ENCODE measurements at regions not wholly inside any gene's neighbourhood (a gene's known extent, or its start where the extent isn't known, plus 50 kb on each side); places are given as distances from the start of the nearest gene placed in this dataset.

GRCh38 chr2:183919926-183920325, 678.4 kb upstream of the ZNF804A start:
- Histone ChIP-seq H3K4me1 (ENCODE audit: control insufficient read depth, insufficient read depth, low read length) (no peaks in the 10 kb centered on the region), H3K27me3 (replicated peaks; ENCODE audit: control insufficient read depth, insufficient read depth, low read length) (no peaks in the 10 kb centered on the region), H3K9ac (ENCODE audit: low read length) (no peak overlapping the region), H3K4me3 (ENCODE audit: low read length) (no peak overlapping the region), H3K9me3 (ENCODE audit: control insufficient read depth, low read length) (no peaks in the 10 kb centered on the region), H3K36me3 (ENCODE audit: control insufficient read depth, insufficient read depth, low read length, severe bottlenecking) (no peaks in the 10 kb centered on the region)
- DNase-seq (ENCODE audit: low read depth): no peak

GRCh38 chr2:183925281-183925680, 673.0 kb upstream of the ZNF804A start:
- Histone ChIP-seq H3K9ac (ENCODE audit: low read length) (no peak overlapping the region), H3K9me3 (ENCODE audit: control insufficient read depth, low read length) (no peaks in the 10 kb centered on the region), H3K4me3 (ENCODE audit: low read length) (no peak overlapping the region), H3K27me3 (replicated peaks; ENCODE audit: control insufficient read depth, insufficient read depth, low read length) (no peaks in the 10 kb centered on the region), H3K4me1 (ENCODE audit: control insufficient read depth, insufficient read depth, low read length) (peaks cover 19% of the 10 kb centered on the region), H3K36me3 (ENCODE audit: control insufficient read depth, insufficient read depth, low read length, severe bottlenecking) (no peaks in the 10 kb centered on the region)
- no peak for DNase-seq (ENCODE audit: low read depth)

- Histone ChIP-seq H3K27me3 (replicated peaks; ENCODE audit: control insufficient read depth, insufficient read depth, low read length) (no peaks in the 10 kb centered on the region), H3K4me3 (ENCODE audit: low read length) (peak overlapping the region; percentile 32), H3K9me3 (ENCODE audit: control insufficient read depth, low read length) (no peaks in the 10 kb centered on the region), H3K9ac (ENCODE audit: low read length) (no peak overlapping the region), H3K36me3 (ENCODE audit: control insufficient read depth, insufficient read depth, low read length, severe bottlenecking) (no peaks in the 10 kb centered on the region), H3K4me1 (ENCODE audit: control insufficient read depth, insufficient read depth, low read length) (peaks cover 19% of the 10 kb centered on the region)
- DNase-seq (ENCODE audit: low read depth): no peak
Measured at GRCh38 chr2:183926433-183926832, 671.9 kb upstream of the ZNF804A start.

- H3K4me3 ChIP-seq (ENCODE audit: low read length): peak overlapping the region; percentile 17
- H3K4me1 ChIP-seq (ENCODE audit: control insufficient read depth, insufficient read depth, low read length): peaks cover 19% of the 10 kb centered on the region
- H3K36me3 ChIP-seq (ENCODE audit: control insufficient read depth, insufficient read depth, low read length, severe bottlenecking): no peaks in the 10 kb centered on the region
- peak; percentile 21 for DNase-seq (ENCODE audit: low read depth)
- H3K9ac ChIP-seq (ENCODE audit: low read length): no peak overlapping the region
- no peaks in the 10 kb centered on the region for H3K27me3 ChIP-seq (replicated peaks; ENCODE audit: control insufficient read depth, insufficient read depth, low read length)
- no peaks in the 10 kb centered on the region for H3K9me3 ChIP-seq (ENCODE audit: control insufficient read depth, low read length)
Measured at GRCh38 chr2:183927406-183928325, 670.7 kb upstream of the ZNF804A start.

GRCh38 chr2:183935005-183935404, 663.3 kb upstream of the ZNF804A start:
- Histone ChIP-seq H3K4me3 (ENCODE audit: low read length) (no peak overlapping the region), H3K27me3 (replicated peaks; ENCODE audit: control insufficient read depth, insufficient read depth, low read length) (no peaks in the 10 kb centered on the region), H3K4me1 (ENCODE audit: control insufficient read depth, insufficient read depth, low read length) (no peaks in the 10 kb centered on the region), H3K36me3 (ENCODE audit: control insufficient read depth, insufficient read depth, low read length, severe bottlenecking) (no peaks in the 10 kb centered on the region), H3K9ac (ENCODE audit: low read length) (no peak overlapping the region), H3K9me3 (ENCODE audit: control insufficient read depth, low read length) (peaks cover 13% of the 10 kb centered on the region)
- no peak for DNase-seq (ENCODE audit: low read depth)

GRCh38 chr2:183937220-183937619, 661.1 kb upstream of the ZNF804A start:
- DNase-seq (ENCODE audit: low read depth): no peak
- Histone ChIP-seq H3K4me3 (ENCODE audit: low read length) (no peak overlapping the region), H3K9me3 (ENCODE audit: control insufficient read depth, low read length) (peaks cover 13% of the 10 kb centered on the region), H3K36me3 (ENCODE audit: control insufficient read depth, insufficient read depth, low read length, severe bottlenecking) (no peaks in the 10 kb centered on the region), H3K4me1 (ENCODE audit: control insufficient read depth, insufficient read depth, low read length) (no peaks in the 10 kb centered on the region), H3K27me3 (replicated peaks; ENCODE audit: control insufficient read depth, insufficient read depth, low read length) (no peaks in the 10 kb centered on the region), H3K9ac (ENCODE audit: low read length) (no peak overlapping the region)

GRCh38 chr2:183946193-183946592, 652.1 kb upstream of the ZNF804A start:
- no peak for DNase-seq (ENCODE audit: low read depth)
- Histone ChIP-seq H3K4me3 (ENCODE audit: low read length) (no peak overlapping the region), H3K9me3 (ENCODE audit: control insufficient read depth, low read length) (no peaks in the 10 kb centered on the region), H3K4me1 (ENCODE audit: control insufficient read depth, insufficient read depth, low read length) (no peaks in the 10 kb centered on the region), H3K36me3 (ENCODE audit: control insufficient read depth, insufficient read depth, low read length, severe bottlenecking) (no peaks in the 10 kb centered on the region), H3K9ac (ENCODE audit: low read length) (no peak overlapping the region), H3K27me3 (replicated peaks; ENCODE audit: control insufficient read depth, insufficient read depth, low read length) (no peaks in the 10 kb centered on the region)

- no peaks in the 10 kb centered on the region for H3K27me3 ChIP-seq (replicated peaks; ENCODE audit: control insufficient read depth, insufficient read depth, low read length)
- DNase-seq (ENCODE audit: low read depth): no peak
- no peak overlapping the region for H3K9ac ChIP-seq (ENCODE audit: low read length)
- no peaks in the 10 kb centered on the region for H3K4me1 ChIP-seq (ENCODE audit: control insufficient read depth, insufficient read depth, low read length)
- no peak overlapping the region for H3K4me3 ChIP-seq (ENCODE audit: low read length)
- H3K9me3 ChIP-seq (ENCODE audit: control insufficient read depth, low read length): no peaks in the 10 kb centered on the region
- no peaks in the 10 kb centered on the region for H3K36me3 ChIP-seq (ENCODE audit: control insufficient read depth, insufficient read depth, low read length, severe bottlenecking)
Measured at GRCh38 chr2:183948861-183949260, 649.5 kb upstream of the ZNF804A start.

- Histone ChIP-seq H3K9me3 (ENCODE audit: control insufficient read depth, low read length) (no peaks in the 10 kb centered on the region), H3K4me3 (ENCODE audit: low read length) (no peak overlapping the region)
Measured at GRCh38 chr2:183950673-183951072, 647.7 kb upstream of the ZNF804A start.

GRCh38 chr2:183951630-183952029, 646.7 kb upstream of the ZNF804A start:
- no peak overlapping the region for H3K9ac ChIP-seq (ENCODE audit: low read length)
- no peaks in the 10 kb centered on the region for H3K27me3 ChIP-seq (replicated peaks; ENCODE audit: control insufficient read depth, insufficient read depth, low read length)
- H3K4me1 ChIP-seq (ENCODE audit: control insufficient read depth, insufficient read depth, low read length): no peaks in the 10 kb centered on the region
- DNase-seq (ENCODE audit: low read depth): peak; percentile 35
- H3K4me3 ChIP-seq (ENCODE audit: low read length): no peak overlapping the region
- H3K36me3 ChIP-seq (ENCODE audit: control insufficient read depth, insufficient read depth, low read length, severe bottlenecking): no peaks in the 10 kb centered on the region
- no peaks in the 10 kb centered on the region for H3K9me3 ChIP-seq (ENCODE audit: control insufficient read depth, low read length)

More at GRCh38 chr2:183950673-183951072, 647.7 kb upstream of the ZNF804A start:
- Histone ChIP-seq H3K4me1 (ENCODE audit: control insufficient read depth, insufficient read depth, low read length) (no peaks in the 10 kb centered on the region), H3K9ac (ENCODE audit: low read length) (no peak overlapping the region), H3K27me3 (replicated peaks; ENCODE audit: control insufficient read depth, insufficient read depth, low read length) (no peaks in the 10 kb centered on the region), H3K36me3 (ENCODE audit: control insufficient read depth, insufficient read depth, low read length, severe bottlenecking) (no peaks in the 10 kb centered on the region)
- DNase-seq (ENCODE audit: low read depth): no peak

- Histone ChIP-seq H3K9me3 (ENCODE audit: control insufficient read depth, low read length) (no peaks in the 10 kb centered on the region), H3K36me3 (ENCODE audit: control insufficient read depth, insufficient read depth, low read length, severe bottlenecking) (no peaks in the 10 kb centered on the region), H3K4me3 (ENCODE audit: low read length) (no peak overlapping the region), H3K27me3 (replicated peaks; ENCODE audit: control insufficient read depth, insufficient read depth, low read length) (no peaks in the 10 kb centered on the region), H3K9ac (ENCODE audit: low read length) (no peak overlapping the region), H3K4me1 (ENCODE audit: control insufficient read depth, insufficient read depth, low read length) (no peaks in the 10 kb centered on the region)
- no peak for DNase-seq (ENCODE audit: low read depth)
Measured at GRCh38 chr2:183952741-183953140, 645.6 kb upstream of the ZNF804A start.

All from adipocyte (in vitro differentiated cells).